ENCODE measurements at regions not wholly inside any gene's neighbourhood (a gene's known extent, or its start where the extent isn't known, plus 50 kb on each side); places are given as distances from the start of the nearest gene placed in this dataset.

DNA sequence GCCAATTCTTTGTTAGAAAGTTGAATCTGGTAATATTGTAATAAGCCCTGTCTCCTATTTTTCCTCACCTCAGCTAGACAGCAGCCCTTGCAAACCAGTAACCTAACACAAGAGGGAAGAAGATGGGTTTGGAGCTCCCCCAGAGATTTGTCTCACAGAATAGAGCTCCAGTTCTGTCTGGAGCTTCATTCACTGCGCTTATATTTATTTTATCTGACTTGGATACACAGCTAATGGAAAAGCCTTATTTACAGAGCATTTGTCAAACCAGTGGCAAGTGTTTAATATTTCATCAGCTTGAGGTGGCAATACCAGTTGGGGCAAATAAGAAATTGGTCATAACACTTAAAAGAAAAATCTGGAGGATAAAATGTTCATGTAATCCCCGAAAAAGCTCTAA is 1094.0 kb downstream of the FSCB start:
- Mint-ChIP-seq H3K36me3 (ENCODE audit: insufficient read depth, unreplicated experiment) (no peaks in the 10 kb centered on the region), H3K4me3 (ENCODE audit: unreplicated experiment) (no peak overlapping the region), H3K4me1 (ENCODE audit: low read depth, unreplicated experiment) (no peaks in the 10 kb centered on the region), H3K27ac (ENCODE audit: unreplicated experiment) (no peak overlapping the region), H3K9me3 (ENCODE audit: unreplicated experiment) (no peaks in the 10 kb centered on the region), H3K27me3 (ENCODE audit: insufficient read depth, unreplicated experiment) (no peaks in the 10 kb centered on the region)
- Histone ChIP-seq H3K4me1 (no peaks in the 10 kb centered on the region), H3K36me3 (ENCODE audit: control insufficient read depth, insufficient read depth, low read length) (no peaks in the 10 kb centered on the region), H3K9me3 (no peaks in the 10 kb centered on the region), H3K27me3 (replicated peaks; ENCODE audit: control insufficient read depth, insufficient read depth, low read length) (no peaks in the 10 kb centered on the region), H3K4me3 (ENCODE audit: low read depth, low read length) (no peak overlapping the region)
- CTCF ChIA-PET = no interaction called here
- TF ChIP-seq, protein P1, sequence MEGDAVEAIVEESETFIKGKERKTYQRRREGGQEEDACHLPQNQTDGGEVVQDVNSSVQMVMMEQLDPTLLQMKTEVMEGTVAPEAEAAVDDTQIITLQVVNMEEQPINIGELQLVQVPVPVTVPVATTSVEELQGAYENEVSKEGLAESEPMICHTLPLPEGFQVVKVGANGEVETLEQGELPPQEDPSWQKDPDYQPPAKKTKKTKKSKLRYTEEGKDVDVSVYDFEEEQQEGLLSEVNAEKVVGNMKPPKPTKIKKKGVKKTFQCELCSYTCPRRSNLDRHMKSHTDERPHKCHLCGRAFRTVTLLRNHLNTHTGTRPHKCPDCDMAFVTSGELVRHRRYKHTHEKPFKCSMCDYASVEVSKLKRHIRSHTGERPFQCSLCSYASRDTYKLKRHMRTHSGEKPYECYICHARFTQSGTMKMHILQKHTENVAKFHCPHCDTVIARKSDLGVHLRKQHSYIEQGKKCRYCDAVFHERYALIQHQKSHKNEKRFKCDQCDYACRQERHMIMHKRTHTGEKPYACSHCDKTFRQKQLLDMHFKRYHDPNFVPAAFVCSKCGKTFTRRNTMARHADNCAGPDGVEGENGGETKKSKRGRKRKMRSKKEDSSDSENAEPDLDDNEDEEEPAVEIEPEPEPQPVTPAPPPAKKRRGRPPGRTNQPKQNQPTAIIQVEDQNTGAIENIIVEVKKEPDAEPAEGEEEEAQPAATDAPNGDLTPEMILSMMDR (IDR thresholded peaks at IDR 0.05; ENCODE audit: insufficient read depth in 1 of 2, low read depth in 1 of 2, low read length in 1 of 2, severe bottlenecking in 1 of 2, unreplicated experiment in 1 of 2) = no peak
- POLR2A ChIA-PET = no interaction called here
- intact Hi-C loops (cut with micrococcal nuclease; ENCODE audit: unreplicated experiment) = no loop called here
- no TSS peak for BruUV-seq (replicated peaks)
- no peak for DNase-seq

DNA sequence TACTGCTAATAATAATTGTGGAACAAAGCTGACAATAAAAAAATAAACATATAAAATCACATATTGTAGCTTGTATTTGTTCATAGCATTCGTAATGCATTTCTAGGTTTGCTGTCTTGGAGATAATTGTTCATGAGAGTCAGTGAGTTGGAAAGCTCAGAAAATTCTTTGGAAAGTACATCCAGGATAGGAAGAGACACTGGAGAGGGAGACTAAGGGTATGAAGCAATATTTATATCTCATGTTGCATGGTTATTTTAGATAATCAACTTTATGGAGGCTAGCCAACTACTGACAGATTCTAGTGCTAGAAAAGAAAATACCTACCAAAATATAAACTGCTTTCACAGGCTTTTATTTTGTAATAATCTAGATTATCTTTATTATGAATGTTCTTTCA is 1095.2 kb downstream of the FSCB start:
- H3K9me3 Mint-ChIP-seq (ENCODE audit: unreplicated experiment) = no peaks in the 10 kb centered on the region
- ChIA-PET POLR2A (no interaction called here), CTCF (no interaction called here)
- H3K27me3 ChIP-seq (replicated peaks; ENCODE audit: control insufficient read depth, insufficient read depth, low read length) = no peaks in the 10 kb centered on the region
- no peaks in the 10 kb centered on the region for H3K36me3 Mint-ChIP-seq (ENCODE audit: insufficient read depth, unreplicated experiment)
- no peak overlapping the region for H3K4me3 Mint-ChIP-seq (ENCODE audit: unreplicated experiment)
- no peak overlapping the region for H3K27ac Mint-ChIP-seq (ENCODE audit: unreplicated experiment)
- H3K4me3 ChIP-seq (ENCODE audit: low read depth, low read length) = no peak overlapping the region
- no peak for DNase-seq
- no peaks in the 10 kb centered on the region for H3K27me3 Mint-ChIP-seq (ENCODE audit: insufficient read depth, unreplicated experiment)
- TF ChIP-seq, protein P1 (IDR thresholded peaks at IDR 0.05; ENCODE audit: insufficient read depth in 1 of 2, low read depth in 1 of 2, low read length in 1 of 2, severe bottlenecking in 1 of 2, unreplicated experiment in 1 of 2) = no peak
- intact Hi-C loops (cut with micrococcal nuclease; ENCODE audit: unreplicated experiment) = no loop called here
- no peaks in the 10 kb centered on the region for H3K9me3 ChIP-seq
- H3K4me1 ChIP-seq = no peaks in the 10 kb centered on the region
- no peaks in the 10 kb centered on the region for H3K4me1 Mint-ChIP-seq (ENCODE audit: low read depth, unreplicated experiment)
- no TSS peak for BruUV-seq (replicated peaks)
- no peaks in the 10 kb centered on the region for H3K36me3 ChIP-seq (ENCODE audit: control insufficient read depth, insufficient read depth, low read length)

DNA sequence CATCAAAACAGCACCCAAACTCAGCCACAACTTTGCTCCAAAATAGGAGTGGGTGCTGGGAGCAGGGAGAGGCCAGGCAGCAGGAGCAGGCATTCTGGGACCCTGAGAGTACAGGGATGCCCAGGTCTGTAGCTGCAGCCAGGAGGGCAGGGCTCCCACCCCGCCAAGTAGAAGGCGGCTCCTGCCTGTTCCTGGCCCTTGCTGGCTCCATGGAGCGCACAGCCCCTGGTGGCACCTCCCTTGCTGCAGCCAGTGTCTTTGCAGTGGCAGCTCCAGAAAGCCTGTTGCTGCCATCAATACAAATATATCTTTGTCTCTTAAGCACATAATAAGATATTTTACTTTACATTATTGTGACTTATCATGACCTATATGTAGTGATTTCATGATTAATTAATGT is 1096.5 kb downstream of the FSCB start:
- Histone ChIP-seq H3K27me3 (replicated peaks; ENCODE audit: control insufficient read depth, insufficient read depth, low read length) (no peaks in the 10 kb centered on the region), H3K9me3 (no peaks in the 10 kb centered on the region), H3K4me1 (no peaks in the 10 kb centered on the region), H3K36me3 (ENCODE audit: control insufficient read depth, insufficient read depth, low read length) (no peaks in the 10 kb centered on the region), H3K4me3 (ENCODE audit: low read depth, low read length) (no peak overlapping the region)
- H3K36me3 Mint-ChIP-seq (ENCODE audit: insufficient read depth, unreplicated experiment) = no peaks in the 10 kb centered on the region
- ChIA-PET POLR2A (no interaction called here), CTCF (no interaction called here)
- H3K27ac Mint-ChIP-seq (ENCODE audit: unreplicated experiment) = no peak overlapping the region
- H3K4me3 Mint-ChIP-seq (ENCODE audit: unreplicated experiment) = no peak overlapping the region
- H3K27me3 Mint-ChIP-seq (ENCODE audit: insufficient read depth, unreplicated experiment) = no peaks in the 10 kb centered on the region
- H3K9me3 Mint-ChIP-seq (ENCODE audit: unreplicated experiment) = no peaks in the 10 kb centered on the region
- peak in 1 of 2 experiments; percentile 6 for DNase-seq
- BruUV-seq (replicated peaks) = no TSS peak
- intact Hi-C loops (cut with micrococcal nuclease; ENCODE audit: unreplicated experiment) = no loop called here
- TF ChIP-seq, protein P1 (IDR thresholded peaks at IDR 0.05; ENCODE audit: insufficient read depth in 1 of 2, low read depth in 1 of 2, low read length in 1 of 2, severe bottlenecking in 1 of 2, unreplicated experiment in 1 of 2) = no peak
- H3K4me1 Mint-ChIP-seq (ENCODE audit: low read depth, unreplicated experiment) = no peaks in the 10 kb centered on the region

All from Caco-2 (cell line).